Keratinocyte (primary cell): ENCODE measurements at regions not wholly inside any gene's neighbourhood (a gene's known extent, or its start where the extent isn't known, plus 50 kb on each side); places are given as distances from the start of the nearest gene placed in this dataset.

Source experiments
- DNase-seq: peaks from one replicate; pipeline ENCODE4 v3.0.0-alpha.2; 2011; ENCODE audit warnings: low read depth, missing footprints, low spot score
- FAIRE-seq: peaks from 2 replicates; lab custom pipeline; 2011; peaks lifted over from hg19 to GRCh38; lab: Jason Lieb, UNC
- H2AFZ ChIP-seq: 2 replicates; pipeline ENCODE4 v1.6.0; 2012; ENCODE audit warnings: low read length, control low read depth, inconsistent platforms; ENCODE audit not compliant: control insufficient read depth
- H3K27ac ChIP-seq: 2 replicates; pipeline ENCODE4 v1.5.1; 2011; ENCODE audit warnings: low read length; ENCODE audit not compliant: control insufficient read depth, insufficient read depth
- H3K27me3 ChIP-seq: 3 replicates; pipeline ENCODE4 v1.6.0; 2011; ENCODE audit warnings: low read length; ENCODE audit not compliant: control insufficient read depth, insufficient read depth; ENCODE audit errors: extremely low read depth
- H3K36me3 ChIP-seq, 2 experiments: 2 replicates in 1 of 2; 3 replicates in 1 of 2; pipeline ENCODE4 v1.5.1; 2011; ENCODE audit warnings: low read length in 2 of 2, mild to moderate bottlenecking in 1 of 2; ENCODE audit not compliant: control insufficient read depth in 2 of 2, insufficient read depth in 2 of 2; ENCODE audit errors: extremely low read depth in 1 of 2
- H3K4me1 ChIP-seq: 3 replicates; pipeline ENCODE4 v1.5.1; 2011; ENCODE audit warnings: low read length; ENCODE audit not compliant: control insufficient read depth, insufficient read depth; ENCODE audit errors: extremely low read depth
- H3K4me2 ChIP-seq: 3 replicates; pipeline ENCODE4 v1.6.0; 2011; ENCODE audit warnings: low read depth, low read length; ENCODE audit not compliant: control insufficient read depth, insufficient read depth; ENCODE audit errors: extremely low read depth
- H3K4me3 ChIP-seq, 3 experiments: fragments of 200-600 bp in 1 of 3; sonication (generic) in 1 of 3; 2 replicates in 2 of 3; 3 replicates in 1 of 3; pipeline ENCODE4 v1.5.1; 2011 to 2016; ENCODE audit warnings: low read length in 3 of 3, mild to moderate bottlenecking in 3 of 3, control low read depth in 2 of 3, inconsistent platforms in 1 of 3, low read depth in 1 of 3, mixed read lengths in 1 of 3, mixed run types in 1 of 3, moderate library complexity in 1 of 3; ENCODE audit not compliant: control insufficient read depth in 2 of 3, insufficient read depth in 2 of 3; ENCODE audit errors: extremely low read depth in 1 of 3
- H3K79me2 ChIP-seq: 2 replicates; pipeline ENCODE4 v1.6.0; 2012; ENCODE audit warnings: low read length; ENCODE audit not compliant: control insufficient read depth, insufficient read depth
- H3K9ac ChIP-seq: 3 replicates; pipeline ENCODE4 v1.6.0; 2011; ENCODE audit warnings: low read length; ENCODE audit not compliant: control insufficient read depth, insufficient read depth; ENCODE audit errors: extremely low read depth
- H3K9me1 ChIP-seq: 3 replicates; pipeline ENCODE4 v1.6.0; 2011; ENCODE audit warnings: low read length; ENCODE audit not compliant: control insufficient read depth, insufficient read depth; ENCODE audit errors: extremely low read depth
- H3K9me3 ChIP-seq: 2 replicates; pipeline ENCODE4 v1.5.1; 2012; ENCODE audit warnings: low read depth, low read length; ENCODE audit not compliant: control insufficient read depth
- H4K20me1 ChIP-seq: 3 replicates; pipeline ENCODE4 v1.6.0; 2011; ENCODE audit warnings: low read length; ENCODE audit not compliant: control insufficient read depth, insufficient read depth; ENCODE audit errors: extremely low read depth
- CTCF ChIP-seq, 3 experiments: IDR thresholded peaks in 1 of 3; conservative IDR thresholded peaks in 1 of 3; optimal IDR thresholded peaks in 1 of 3; 2 replicates in 2 of 3; 3 replicates in 1 of 3; pipeline versions ENCODE3 to v1.5.1; 2011; ENCODE audit warnings: low read length in 3 of 3, mild to moderate bottlenecking in 3 of 3, moderate library complexity in 2 of 3, control low read depth in 1 of 3, inconsistent platforms in 1 of 3; ENCODE audit not compliant: insufficient read depth in 2 of 3; ENCODE audit errors: extremely low read depth in 1 of 3
- EZH2 ChIP-seq: IDR thresholded peaks from one replicate; pipeline ENCODE4 v1.6.1; 2012; ENCODE audit warnings: inconsistent platforms, mild to moderate bottlenecking, low read length, moderate library complexity
- dilution Hi-C: fragments of 300-500 bp; cut with MboI; formaldehyde crosslinking; loops from one replicate; pipeline ENCODE4 v1.7.0; 2020; ENCODE audit warnings: low sequenced_read_pairs; ENCODE audit not compliant: extremely low pct_ligation_motif_present

- no peak for FAIRE-seq
- no peak for DNase-seq
- Histone ChIP-seq H3K9me3 (no peaks in the 10 kb centered on the region), H4K20me1 (no peaks in the 10 kb centered on the region), H3K27me3 (no peaks in the 10 kb centered on the region), H3K4me3 (no peak overlapping the region), H3K9me1 (no peaks in the 10 kb centered on the region), H3K27ac (no peak overlapping the region), H3K36me3 (no peaks in the 10 kb centered on the region), H3K9ac (no peak overlapping the region), H3K4me2 (no peak overlapping the region), H3K4me1 (no peaks in the 10 kb centered on the region), H2AFZ (no peak overlapping the region), H3K79me2 (no peaks in the 10 kb centered on the region)
- TF ChIP-seq CTCF (optimal IDR thresholded peaks at IDR 0.05 in 1 of 3, IDR thresholded peaks at IDR 0.05 in 1 of 3, conservative IDR thresholded peaks at IDR 0.05 in 1 of 3; ENCODE audit: extremely low read depth in 1 of 3, insufficient read depth in 2 of 3, low read length in 3 of 3), result no peak
- TF ChIP-seq EZH2, result no peak
- dilution Hi-C loops, result no loop called here
Observed at GRCh38 chr5:89869346-89869745, 540.2 kb downstream of the CETN3 start.

- H3K9me3 ChIP-seq, result no peaks in the 10 kb centered on the region
- H3K4me2 ChIP-seq, result no peak overlapping the region
- no peak overlapping the region for H3K9ac ChIP-seq
- no peak overlapping the region for H2AFZ ChIP-seq
- no peaks in the 10 kb centered on the region for H3K9me1 ChIP-seq
- no peaks in the 10 kb centered on the region for H4K20me1 ChIP-seq
- H3K79me2 ChIP-seq, result no peaks in the 10 kb centered on the region
- H3K27ac ChIP-seq, result no peak overlapping the region
- no peak overlapping the region for H3K4me3 ChIP-seq
- H3K36me3 ChIP-seq, result no peaks in the 10 kb centered on the region
- no peaks in the 10 kb centered on the region for H3K4me1 ChIP-seq
- TF ChIP-seq EZH2 (no peak), CTCF (optimal IDR thresholded peaks at IDR 0.05 in 1 of 3, IDR thresholded peaks at IDR 0.05 in 1 of 3, conservative IDR thresholded peaks at IDR 0.05 in 1 of 3; ENCODE audit: extremely low read depth in 1 of 3, insufficient read depth in 2 of 3, low read length in 3 of 3) (no peak)
- dilution Hi-C loops, result no loop called here
- no peak for DNase-seq
- H3K27me3 ChIP-seq, result no peaks in the 10 kb centered on the region
- FAIRE-seq, result no peak
Observed at GRCh38 chr5:89866410-89866809, 543.1 kb downstream of the CETN3 start.
